ENCODE measurements at regions not wholly inside any gene's neighbourhood (a gene's known extent, or its start where the extent isn't known, plus 50 kb on each side); places are given as distances from the start of the nearest gene placed in this dataset.
A peak's percentile ranks its signal among the peaks of the same experiment; 100 is the strongest.

DNA sequence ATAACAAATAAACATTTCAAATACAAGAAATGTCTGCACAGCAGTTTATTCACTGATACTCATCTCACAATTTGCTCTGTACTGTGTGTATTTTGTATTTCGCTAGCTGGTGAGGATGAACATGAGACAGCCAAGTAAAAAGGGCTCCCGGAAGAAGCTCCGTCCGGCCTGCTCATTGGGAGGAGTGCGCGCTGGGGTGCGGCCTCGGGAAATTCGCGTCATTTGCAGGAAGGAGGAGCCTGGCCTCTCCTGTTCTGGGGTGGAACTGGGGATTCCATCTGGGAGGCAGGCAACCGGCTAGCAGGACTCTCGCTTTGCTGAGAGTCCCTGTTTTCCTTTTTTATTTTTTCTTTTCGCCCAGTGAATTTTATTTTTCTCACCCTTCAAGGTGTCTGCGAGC lies 368.4 kb upstream of the TMEM132C start:
- DNase-seq, result no peak
- Histone ChIP-seq H3K27ac (no peak overlapping the region), H3K27me3 (replicated peaks) (no peaks in the 10 kb centered on the region), H3K4me3 (ENCODE audit: low read depth, low read length) (no peak overlapping the region), H3K36me3 (replicated peaks) (no peaks in the 10 kb centered on the region)
- in situ Hi-C loops (cut with HindIII; ENCODE audit: low pct_ligation_motif_present, low sequenced_read_pairs), result no loop called here
- TF ChIP-seq, protein P1, sequence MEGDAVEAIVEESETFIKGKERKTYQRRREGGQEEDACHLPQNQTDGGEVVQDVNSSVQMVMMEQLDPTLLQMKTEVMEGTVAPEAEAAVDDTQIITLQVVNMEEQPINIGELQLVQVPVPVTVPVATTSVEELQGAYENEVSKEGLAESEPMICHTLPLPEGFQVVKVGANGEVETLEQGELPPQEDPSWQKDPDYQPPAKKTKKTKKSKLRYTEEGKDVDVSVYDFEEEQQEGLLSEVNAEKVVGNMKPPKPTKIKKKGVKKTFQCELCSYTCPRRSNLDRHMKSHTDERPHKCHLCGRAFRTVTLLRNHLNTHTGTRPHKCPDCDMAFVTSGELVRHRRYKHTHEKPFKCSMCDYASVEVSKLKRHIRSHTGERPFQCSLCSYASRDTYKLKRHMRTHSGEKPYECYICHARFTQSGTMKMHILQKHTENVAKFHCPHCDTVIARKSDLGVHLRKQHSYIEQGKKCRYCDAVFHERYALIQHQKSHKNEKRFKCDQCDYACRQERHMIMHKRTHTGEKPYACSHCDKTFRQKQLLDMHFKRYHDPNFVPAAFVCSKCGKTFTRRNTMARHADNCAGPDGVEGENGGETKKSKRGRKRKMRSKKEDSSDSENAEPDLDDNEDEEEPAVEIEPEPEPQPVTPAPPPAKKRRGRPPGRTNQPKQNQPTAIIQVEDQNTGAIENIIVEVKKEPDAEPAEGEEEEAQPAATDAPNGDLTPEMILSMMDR (IDR thresholded peaks at IDR 0.05; ENCODE audit: low read depth, low read length, missing control alignments), result no peak

DNA sequence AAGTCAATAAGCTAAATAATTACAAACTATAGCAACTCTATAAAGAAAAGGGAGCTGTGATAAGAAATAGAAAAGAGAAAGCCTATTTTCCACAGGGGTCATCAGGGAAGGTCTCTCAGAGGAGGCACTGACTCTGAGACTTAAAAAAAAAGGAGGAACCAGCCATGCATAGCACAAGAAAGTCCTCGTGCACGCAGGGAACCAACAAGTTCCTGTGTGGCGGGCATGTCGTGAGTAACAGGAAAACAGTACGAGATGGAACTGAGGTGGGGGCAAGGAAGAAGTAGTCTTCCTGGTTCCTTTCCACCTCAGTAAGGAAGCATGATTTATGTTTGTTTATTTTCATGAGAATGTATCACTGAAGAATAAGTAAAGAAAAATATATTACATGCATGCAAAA lies 367.0 kb upstream of the TMEM132C start:
- TF ChIP-seq, protein P1 (IDR thresholded peaks at IDR 0.05; ENCODE audit: low read depth, low read length, missing control alignments), result no peak
- no peaks in the 10 kb centered on the region for H3K27me3 ChIP-seq (replicated peaks)
- no peaks in the 10 kb centered on the region for H3K36me3 ChIP-seq (replicated peaks)
- in situ Hi-C loops (cut with HindIII; ENCODE audit: low pct_ligation_motif_present, low sequenced_read_pairs), result no loop called here
- no peak overlapping the region for H3K4me3 ChIP-seq (ENCODE audit: low read depth, low read length)
- no peak for DNase-seq
- H3K27ac ChIP-seq, result no peak overlapping the region

DNA sequence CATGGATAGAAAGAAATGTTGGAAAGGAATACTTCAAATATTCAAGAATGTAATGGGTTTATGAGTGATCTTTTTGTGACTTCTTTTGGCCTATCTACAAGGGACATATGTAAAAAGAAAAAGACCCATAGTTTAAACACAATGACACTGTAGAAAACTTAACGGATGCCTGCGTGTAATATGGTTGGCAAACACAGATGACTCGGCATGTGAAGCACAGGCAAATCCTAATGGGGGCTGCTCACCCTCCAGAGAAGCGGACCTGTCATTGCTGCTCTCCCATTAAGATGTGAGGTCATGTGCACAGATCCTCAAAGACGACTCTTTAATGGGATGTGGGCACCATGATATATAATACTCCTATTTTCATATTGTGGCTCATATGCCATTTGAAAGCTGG lies 366.6 kb upstream of the TMEM132C start:
- TF ChIP-seq, protein P1 (IDR thresholded peaks at IDR 0.05; ENCODE audit: low read depth, low read length, missing control alignments), result no peak
- Histone ChIP-seq H3K36me3 (replicated peaks) (no peaks in the 10 kb centered on the region), H3K27me3 (replicated peaks) (no peaks in the 10 kb centered on the region), H3K4me3 (ENCODE audit: low read depth, low read length) (no peak overlapping the region), H3K27ac (no peak overlapping the region)
- in situ Hi-C loops (cut with HindIII; ENCODE audit: low pct_ligation_motif_present, low sequenced_read_pairs), result no loop called here
- no peak for DNase-seq

DNA sequence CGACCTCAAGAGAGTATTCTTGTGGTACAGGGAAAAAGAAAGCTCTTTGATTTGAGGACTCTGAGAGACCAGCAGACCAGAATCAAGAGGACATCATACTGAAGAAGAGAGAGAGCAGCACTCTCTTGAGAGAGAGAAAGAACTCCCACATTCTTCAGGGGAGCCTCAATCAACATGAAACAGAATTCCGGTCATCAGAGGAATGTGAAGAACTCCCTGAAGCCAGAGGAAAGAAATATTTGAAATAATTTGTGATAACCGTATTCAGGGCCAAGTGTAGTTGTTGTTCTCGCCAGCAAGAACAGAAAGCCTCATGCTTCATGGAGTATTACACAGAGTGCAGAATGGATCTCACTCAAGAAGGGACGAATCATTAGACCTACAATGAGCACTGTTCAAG lies 363.8 kb upstream of the TMEM132C start:
- in situ Hi-C loops (cut with HindIII; ENCODE audit: low pct_ligation_motif_present, low sequenced_read_pairs), result no loop called here
- Histone ChIP-seq H3K27me3 (replicated peaks) (no peaks in the 10 kb centered on the region), H3K27ac (peak overlapping the region; percentile 36), H3K4me3 (ENCODE audit: low read depth, low read length) (no peak overlapping the region), H3K36me3 (replicated peaks) (no peaks in the 10 kb centered on the region)
- TF ChIP-seq, protein P1 (IDR thresholded peaks at IDR 0.05; ENCODE audit: low read depth, low read length, missing control alignments), result no peak
- peak; percentile 61 for DNase-seq

DNA sequence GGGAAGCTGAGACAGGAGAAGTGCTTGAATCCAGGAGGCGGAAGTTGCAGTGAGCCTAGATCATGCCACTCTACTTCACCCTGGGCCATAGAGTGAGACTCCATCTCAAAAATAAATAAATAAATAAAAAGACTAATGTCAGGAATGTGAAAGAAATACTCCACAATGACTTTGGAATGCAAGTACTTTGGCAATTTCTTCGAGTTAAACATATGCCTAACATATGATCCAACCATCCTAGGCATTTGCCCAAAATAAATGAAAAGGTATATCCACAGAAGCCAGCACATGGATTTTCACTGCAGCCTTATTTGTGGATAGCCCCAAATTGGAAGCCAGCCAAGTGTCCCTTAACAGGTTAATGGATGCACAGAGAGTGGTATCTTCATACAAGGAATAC lies 357.9 kb upstream of the TMEM132C start:
- no peak overlapping the region for H3K4me3 ChIP-seq (ENCODE audit: low read depth, low read length)
- TF ChIP-seq, protein P1 (IDR thresholded peaks at IDR 0.05; ENCODE audit: low read depth, low read length, missing control alignments), result no peak
- H3K27me3 ChIP-seq (replicated peaks), result no peaks in the 10 kb centered on the region
- H3K36me3 ChIP-seq (replicated peaks), result no peaks in the 10 kb centered on the region
- no peak overlapping the region for H3K27ac ChIP-seq
- in situ Hi-C loops (cut with HindIII; ENCODE audit: low pct_ligation_motif_present, low sequenced_read_pairs), result no loop called here
- DNase-seq, result no peak

DNA sequence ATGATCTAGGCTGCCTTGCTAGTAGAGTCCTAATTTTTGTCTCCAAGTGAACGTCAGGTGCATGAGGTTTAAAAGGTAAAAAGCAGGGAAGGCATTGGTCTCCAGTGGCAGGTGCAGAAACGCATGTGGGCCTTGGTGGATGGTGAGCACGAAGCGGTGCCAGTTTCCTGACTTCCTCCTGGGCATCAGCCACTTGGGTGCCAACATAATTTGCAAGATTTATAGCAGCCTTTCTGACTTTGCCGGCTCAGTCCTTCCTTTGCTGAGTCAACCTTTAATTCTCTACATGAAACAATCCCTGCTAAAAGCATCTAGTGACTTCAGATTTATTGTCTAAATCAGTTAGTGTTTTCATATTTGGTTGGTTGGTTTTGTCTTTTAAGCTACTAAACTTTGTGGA lies 355.7 kb upstream of the TMEM132C start:
- no peak overlapping the region for H3K27ac ChIP-seq
- no peaks in the 10 kb centered on the region for H3K36me3 ChIP-seq (replicated peaks)
- TF ChIP-seq, protein P1 (IDR thresholded peaks at IDR 0.05; ENCODE audit: low read depth, low read length, missing control alignments), result no peak
- no peak for DNase-seq
- in situ Hi-C loops (cut with HindIII; ENCODE audit: low pct_ligation_motif_present, low sequenced_read_pairs), result no loop called here
- H3K27me3 ChIP-seq (replicated peaks), result no peaks in the 10 kb centered on the region
- no peak overlapping the region for H3K4me3 ChIP-seq (ENCODE audit: low read depth, low read length)
